Retina (tissue), 1 donor: ENCODE measurements at regions not wholly inside any gene's neighbourhood (a gene's known extent, or its start where the extent isn't known, plus 50 kb on each side); places are given as distances from the start of the nearest gene placed in this dataset.

Experiments
- DNase-seq: peaks from one replicate; pipeline ENCODE4 v3.0.0-alpha.2; 2016

DNA sequence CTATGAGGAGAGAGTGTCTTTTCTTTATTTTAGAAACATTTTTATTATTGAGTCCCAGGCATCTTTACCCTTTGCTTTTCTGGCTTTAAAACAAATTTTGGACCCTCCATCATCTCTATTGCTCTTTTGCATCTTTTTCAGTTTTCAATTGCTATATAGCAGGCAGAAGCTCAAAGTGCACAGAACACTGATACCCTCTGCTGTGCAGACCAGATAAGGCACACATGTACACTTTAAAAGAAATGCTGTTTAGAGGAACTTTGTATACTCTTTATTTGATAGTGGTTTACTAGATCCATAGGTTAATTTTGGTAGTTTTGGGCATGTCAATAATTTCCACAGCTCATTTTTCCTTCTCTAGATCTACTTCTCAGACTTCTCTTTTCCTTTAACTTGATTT is 324.2 kb downstream of the SH2D4B start:
- no peak for DNase-seq

DNA sequence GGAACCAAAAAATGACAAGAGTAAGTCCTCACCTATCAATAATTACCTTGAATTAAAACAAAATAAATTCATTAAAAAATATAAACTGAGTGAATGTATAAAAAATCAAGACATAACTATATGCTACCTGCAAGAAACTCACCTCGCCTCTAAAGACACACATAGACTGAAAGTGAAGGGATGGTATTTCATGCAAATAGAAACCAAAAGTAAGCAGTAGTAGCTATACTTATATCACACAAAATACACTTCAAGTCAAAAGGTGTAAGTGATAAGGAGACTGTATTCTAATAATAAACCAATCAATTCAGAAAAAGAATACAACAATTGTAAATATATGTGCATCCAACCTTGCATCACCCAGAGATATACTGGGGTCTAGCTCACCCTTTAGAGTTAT is 332.6 kb downstream of the SH2D4B start:
- DNase-seq: no peak

DNA sequence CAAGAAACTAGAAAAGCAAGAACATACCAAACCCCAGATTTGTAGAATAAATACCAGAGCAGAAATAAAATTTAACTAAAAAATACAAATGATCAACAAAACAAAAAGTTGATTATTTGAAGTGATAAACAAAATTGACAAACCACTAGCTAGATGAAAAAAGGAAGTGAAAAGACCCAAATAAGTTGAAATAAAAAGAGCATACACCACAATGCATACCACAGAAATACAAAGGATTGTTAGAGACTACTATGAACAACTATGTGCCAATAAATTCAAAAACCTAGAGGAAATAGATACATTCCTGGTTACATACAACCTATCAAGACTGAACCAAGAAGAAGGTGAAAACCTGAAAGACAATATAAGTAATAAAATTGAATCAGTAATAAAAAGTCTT is 333.4 kb downstream of the SH2D4B start:
- no peak for DNase-seq

DNA sequence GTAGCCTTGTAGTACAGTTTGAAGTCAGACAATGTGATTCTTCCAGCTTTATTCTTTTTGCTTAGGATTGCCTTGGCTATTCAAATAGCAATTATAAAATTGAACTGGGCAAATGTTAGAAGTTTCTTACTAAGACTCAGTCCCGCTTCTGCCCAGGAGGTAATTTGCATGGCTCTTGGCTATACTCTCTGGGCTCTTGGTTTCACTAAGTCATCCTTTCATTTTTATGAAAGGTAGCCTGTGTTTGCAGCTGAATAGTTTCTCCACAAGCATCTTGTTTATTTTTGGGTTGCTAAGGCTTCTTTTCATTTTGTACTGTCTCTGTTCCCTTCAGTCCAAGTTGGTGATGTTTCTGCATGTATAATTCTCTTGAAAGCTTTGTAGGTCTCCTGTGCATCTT is 340.6 kb downstream of the SH2D4B start:
- no peak for DNase-seq

DNA sequence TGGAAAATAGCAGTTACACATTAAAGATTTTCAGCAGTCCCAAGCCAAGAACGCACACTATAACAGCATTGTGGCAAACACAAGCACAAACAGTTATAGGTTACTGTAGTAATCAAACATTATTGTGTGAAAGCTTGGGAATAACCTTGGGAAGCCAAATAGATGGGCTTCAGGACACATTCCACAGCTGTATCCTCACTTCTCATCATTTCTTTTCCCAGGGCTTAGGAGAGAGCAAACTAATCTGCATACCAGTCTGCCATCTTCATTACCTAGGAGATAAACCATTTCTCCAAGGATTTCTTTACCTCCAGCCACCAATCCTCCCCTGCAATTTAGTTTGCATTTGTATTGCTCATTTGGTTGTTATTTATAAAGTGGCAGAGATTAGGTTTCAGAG is 352.4 kb downstream of the SH2D4B start:
- DNase-seq: no peak

DNA sequence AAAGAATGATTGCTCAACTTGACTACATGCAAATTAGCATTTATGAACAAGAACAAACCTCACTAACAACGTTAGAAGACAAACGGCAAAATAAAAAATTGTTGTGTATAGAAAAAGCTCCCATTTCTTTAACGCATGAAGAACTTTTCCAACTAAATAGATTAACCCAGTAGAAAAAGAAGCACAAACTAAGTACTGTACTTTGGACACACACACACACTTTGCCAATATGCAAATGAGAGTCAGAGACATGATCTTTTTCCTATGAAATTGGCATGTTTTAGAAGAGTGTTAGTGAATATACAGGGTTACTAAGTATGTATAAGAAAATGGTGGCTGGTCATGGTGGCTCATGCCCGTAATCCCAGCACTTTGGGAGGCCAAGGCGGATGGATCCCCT is 355.6 kb downstream of the SH2D4B start:
- DNase-seq: no peak

DNA sequence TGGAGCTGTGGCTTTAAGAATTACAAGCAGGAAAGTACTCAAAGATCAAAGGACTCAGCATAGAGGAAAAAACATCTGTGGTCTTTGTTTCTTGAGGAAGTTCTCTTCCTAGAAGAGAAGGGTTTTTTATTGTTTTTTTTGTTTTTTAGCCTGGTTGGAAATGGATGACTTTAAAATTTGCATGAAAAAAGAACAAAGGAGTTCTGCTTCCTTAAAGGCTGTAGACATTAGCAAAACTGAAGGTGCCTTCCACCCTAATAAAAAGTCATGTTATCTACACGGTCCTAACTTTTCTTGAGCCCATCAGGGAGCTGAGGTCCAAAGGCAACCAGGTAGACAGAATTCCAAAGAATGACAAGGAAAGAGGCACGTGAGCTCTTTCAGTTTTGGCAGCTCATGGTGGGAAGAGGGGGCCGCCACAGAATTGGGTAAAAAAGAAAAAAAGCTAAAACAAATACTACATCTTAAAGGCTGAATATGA is 356.6 kb downstream of the SH2D4B start:
- no peak for DNase-seq

DNA sequence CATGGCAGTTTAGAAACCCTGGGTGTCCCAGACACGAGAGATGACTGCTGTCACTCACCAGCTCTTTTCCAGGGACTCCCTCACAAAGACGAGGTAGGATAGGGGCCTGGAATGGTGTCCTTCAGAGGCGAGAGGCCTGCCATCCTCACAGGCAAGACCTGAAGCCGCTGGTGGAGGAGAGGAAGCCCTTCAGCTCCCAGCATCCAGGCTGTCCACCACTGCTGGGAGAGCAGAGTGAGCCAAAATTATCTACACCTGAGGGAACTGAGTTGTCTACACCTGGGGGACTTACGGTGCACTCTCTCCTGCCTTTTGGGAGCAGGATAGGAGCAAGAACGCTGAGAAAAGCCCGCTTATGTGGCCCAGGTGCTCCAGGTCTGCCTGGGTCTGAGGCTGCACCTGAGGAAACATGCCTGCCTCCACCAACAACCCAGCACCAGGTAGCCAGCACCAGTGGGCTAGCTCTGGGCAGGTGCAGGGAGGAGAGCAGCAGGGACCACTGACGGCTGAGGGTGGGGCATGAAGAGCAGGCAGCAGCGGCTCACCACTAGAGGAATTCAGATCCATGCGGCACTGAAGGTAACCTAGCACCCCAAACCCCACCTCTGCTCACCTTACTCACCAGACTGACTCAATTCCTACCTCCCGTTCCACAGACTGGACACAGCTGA is 357.2 kb downstream of the SH2D4B start:
- DNase-seq: no peak

DNA sequence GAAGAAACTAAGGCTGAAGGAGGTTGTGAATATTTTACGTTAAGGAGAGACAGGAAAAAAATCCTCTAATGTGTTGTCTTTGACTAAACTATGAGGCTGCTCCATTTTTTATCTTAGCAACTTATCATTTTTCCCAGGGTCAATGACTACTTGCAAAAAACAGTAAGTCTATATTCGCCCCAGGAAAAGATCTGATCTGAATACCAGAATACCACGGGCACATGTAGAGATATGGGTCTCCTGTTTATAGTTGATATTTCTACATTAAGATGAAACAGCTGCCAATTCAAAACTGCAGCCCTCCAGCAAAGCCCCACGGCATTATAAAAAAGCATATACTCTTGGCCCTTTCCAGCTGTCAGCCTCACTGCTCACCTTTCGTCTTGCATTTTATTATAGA is 358.4 kb downstream of the SH2D4B start:
- DNase-seq: no peak

DNA sequence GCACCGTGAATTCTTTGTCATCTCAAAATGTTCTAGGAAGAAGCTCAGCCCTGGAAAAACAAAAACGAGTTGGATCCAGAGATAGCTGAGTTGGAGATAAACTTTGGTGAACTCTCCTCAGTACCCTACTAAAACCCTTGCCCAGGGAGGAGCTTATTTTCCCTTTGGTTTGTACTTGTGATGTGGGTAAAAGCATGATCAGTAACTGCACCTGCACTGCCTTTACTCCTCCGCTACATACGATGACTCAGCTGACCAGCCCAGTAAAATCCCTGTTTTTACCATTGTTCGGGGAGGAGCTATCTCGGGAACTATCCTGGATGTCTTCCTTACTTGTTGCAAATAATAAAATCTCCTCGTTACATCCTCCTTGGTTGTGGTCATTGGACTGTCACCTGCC is 359.3 kb downstream of the SH2D4B start:
- DNase-seq: no peak

DNA sequence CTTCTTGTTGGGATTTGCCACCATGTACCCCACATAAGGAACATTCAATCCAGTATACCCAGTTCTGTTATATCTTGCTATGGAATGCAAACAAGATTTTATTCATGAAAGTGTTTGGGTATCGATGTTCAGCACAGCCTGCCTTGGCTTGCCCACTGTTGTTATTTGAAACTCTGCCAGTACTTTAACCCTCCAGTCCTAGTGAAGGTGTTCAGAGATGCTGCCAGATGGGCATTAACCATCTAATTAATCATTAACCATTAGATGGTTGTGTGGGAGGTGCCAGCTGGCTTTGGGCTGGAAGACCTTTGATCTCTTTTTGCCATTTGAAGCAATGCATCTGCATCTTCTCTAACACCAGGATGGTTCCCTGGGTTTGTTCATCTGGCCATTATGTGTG is 363.0 kb downstream of the SH2D4B start:
- DNase-seq: no peak

DNA sequence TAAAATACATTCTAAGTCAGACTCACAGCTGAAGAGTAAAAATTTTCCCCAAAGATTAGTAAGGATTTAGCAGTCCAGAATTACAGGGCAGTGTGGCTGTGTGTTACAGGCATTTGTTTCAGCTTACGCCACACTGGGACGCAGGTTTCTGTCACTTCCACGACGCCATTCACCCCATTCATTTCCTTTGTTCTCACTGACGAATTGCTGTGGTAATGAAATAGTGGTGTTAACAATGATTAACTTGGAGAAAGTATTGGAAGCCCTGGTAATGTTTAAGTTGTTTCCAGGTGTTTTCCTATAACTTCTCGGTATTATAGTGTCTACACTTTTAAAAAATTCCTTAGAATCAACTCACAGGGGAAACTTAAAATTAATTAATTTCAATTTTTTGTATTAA is 370.9 kb downstream of the SH2D4B start:
- no peak for DNase-seq

DNA sequence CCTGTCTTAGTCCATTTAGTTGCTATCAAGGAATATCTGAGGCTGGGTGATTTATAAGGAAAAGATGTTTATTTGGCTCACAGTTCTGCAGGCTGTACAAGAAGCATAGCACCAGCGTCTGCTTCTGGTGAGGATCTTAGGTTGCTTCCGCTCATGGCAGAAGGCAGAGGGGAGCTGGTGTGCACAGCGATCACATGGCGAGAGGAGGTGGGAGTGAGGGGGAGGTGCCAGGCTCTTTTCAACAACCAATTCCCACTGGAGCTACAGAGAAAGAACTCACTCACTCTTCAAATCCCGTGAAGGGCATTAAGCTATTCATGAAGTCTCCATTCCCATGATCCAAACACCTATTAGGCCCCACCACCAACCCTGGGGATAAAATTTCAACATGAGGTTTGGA is 371.6 kb downstream of the SH2D4B start:
- no peak for DNase-seq

DNA sequence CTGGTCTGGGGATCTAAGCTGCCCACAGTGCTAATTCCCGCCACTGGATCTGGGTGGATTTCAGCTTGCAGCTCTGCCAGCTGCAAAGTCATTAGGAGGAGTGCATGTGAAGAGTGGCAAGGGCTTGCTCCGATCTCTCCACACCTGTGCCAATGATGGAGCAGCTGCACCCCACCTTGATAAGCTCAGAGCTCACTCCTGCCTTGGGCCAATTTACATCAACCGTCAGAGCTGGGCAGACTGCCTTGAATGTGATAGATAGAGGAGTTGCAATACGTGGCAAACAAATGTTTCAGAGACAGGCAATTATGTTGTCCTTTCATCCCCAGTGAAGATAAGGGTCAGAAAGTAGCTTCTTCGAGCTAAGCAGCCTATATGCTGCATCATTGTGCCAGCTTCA is 379.9 kb downstream of the SH2D4B start:
- no peak for DNase-seq

DNA sequence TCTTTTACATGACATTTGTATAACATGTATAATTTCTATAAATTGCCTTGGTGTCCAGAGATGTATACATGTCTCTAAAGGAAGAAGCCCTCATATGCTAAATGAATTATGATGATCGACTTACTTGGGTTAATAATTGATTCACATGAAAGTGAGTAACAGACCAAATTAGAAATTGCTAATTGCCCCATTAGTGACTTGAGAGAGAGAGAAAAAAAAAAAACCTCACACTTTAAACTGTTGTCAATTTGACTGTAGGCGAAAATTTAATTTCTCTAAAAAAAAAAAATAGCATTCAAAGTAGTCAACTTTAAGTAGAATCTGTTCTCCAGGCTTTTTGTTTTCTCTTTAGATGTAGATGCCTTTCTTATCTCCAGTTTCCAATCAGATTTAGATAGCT is 383.3 kb downstream of the SH2D4B start:
- no peak for DNase-seq

DNA sequence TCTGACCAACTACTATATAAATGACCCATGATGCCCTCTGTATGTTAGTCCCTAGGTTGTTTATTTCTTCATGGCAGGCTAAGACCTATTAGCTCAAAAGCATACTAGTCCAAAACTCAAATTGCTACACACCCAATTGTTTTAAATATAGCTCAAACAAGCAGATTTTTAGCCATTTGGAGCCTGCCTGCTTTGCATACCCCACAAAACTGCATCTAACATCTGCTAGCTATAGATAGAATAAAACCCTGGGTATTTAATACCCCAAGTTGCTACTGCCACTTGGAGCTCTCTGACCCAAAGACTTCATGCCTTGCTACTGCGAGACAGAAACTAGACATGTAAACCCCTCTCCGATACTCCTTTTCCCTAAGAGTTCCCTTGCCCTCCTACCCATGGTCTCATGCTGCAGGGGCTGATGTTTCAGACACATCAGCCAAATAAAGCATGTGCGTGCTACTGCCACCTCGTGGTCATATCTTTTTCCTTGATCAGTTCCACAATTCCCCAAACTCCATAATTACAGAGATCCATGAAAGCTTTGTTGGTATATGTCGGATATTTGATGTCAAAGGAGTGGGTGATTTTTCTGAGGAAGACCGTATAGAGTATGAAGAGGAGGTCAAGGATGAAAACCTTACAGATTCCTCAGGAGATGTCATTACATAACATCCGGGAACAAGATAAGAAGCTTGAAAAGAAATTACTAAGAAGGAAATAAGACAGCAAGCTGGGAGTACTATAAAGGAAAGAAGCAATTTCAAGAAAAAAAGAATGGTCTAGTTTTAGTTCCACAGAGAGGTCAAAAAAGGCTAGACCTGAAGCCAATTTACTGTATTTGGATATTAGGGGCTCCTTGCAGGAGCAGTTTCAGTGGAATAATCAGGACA is 386.6 kb downstream of the SH2D4B start:
- DNase-seq: peak; percentile 66

DNA sequence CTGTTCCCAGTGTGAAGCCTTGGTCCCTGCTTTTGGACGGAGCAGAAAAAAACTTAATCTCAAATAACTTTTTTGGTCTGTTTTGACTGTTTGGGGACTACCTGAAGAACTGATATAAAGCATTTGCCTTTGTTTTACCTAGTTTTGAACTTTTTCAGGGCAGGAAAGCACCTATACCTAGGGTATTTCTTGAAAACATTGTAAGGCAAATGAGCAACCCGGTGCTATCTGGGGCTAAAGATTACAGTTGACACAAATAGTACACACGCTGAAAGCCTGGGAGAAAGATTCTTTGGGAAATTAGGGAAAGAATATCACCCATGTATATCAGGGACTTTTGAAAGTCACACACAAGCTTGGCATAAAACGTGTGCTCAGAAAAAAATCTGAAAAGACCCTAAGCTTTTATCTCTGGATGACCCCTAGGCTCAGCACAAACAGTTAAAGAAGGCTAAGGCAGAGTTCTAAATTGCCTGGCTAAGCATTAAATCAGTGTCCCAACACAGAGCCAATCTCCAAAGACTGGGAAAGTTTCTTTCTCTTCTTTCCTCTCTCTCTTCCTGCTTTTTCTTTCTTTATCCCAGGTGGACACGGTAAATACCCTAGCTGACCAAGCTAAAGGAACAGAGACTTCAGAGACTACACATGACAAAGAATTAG is 389.8 kb downstream of the SH2D4B start:
- DNase-seq: no peak

DNA sequence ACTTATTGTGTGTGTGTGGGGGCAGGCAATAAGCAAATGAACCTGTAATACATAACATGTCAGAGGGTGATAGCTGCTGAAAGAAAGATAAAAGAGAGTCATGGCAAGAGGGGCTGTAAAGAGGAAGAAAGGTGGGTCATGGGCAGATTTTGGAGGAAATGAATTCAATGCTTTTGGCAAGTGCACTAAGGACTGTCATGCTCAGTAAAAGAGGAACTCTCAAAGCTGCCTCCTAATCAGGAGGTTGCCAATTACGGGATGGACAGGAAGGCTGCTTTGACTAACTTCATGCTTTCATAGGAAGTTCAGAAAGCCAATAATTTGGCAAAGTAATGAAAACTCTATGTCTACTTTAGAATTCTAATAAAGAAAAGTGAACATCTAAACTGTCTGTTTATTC is 401.2 kb downstream of the SH2D4B start:
- DNase-seq: no peak

DNA sequence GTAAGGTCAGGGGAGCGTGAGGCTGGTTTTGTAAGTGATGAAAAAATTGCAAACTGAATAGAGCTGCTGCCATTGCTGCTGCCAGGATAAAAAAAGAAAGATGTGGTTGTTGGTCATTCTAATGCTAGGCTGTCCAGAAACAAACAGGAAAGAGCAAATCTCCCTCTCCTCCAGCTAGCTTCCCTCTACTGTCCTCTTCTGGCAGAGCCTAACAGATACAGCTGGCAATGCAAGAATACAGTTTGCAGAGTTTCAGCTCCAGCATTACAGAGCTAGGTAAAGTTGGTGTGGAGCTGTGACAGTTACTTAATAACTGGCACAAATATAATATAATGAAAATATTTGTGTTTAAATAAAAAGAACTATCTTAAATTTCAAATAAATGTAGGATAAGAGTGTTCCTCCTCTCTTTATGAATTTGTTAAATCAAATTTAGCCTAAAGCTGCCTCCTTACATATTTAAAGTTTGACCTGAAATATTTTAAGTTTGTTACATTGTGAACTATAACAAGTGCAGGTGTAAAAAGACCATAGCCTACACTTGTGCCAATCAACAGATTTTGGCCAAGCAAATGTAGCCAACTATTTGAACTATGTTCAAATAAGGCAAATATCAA is 407.7 kb downstream of the SH2D4B start:
- DNase-seq: no peak

DNA sequence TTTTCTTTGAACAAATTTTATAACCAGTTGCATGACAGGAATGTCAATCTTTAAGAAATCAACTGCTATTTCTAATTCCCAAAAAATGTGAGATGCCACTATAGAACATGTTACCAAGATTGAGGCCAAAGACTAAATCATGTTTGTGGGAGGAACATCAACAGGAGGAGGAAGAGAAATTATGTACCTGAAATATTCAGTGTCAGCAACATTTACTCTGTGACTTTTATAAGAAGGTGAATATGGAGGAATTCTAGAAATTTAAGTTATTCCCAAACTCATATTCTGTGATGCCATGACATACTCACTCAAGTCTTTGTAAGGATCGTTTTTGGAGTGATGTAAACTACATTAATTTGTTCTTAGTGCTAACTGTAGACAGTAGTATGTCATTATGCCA is 408.4 kb downstream of the SH2D4B start:
- DNase-seq: no peak

DNA sequence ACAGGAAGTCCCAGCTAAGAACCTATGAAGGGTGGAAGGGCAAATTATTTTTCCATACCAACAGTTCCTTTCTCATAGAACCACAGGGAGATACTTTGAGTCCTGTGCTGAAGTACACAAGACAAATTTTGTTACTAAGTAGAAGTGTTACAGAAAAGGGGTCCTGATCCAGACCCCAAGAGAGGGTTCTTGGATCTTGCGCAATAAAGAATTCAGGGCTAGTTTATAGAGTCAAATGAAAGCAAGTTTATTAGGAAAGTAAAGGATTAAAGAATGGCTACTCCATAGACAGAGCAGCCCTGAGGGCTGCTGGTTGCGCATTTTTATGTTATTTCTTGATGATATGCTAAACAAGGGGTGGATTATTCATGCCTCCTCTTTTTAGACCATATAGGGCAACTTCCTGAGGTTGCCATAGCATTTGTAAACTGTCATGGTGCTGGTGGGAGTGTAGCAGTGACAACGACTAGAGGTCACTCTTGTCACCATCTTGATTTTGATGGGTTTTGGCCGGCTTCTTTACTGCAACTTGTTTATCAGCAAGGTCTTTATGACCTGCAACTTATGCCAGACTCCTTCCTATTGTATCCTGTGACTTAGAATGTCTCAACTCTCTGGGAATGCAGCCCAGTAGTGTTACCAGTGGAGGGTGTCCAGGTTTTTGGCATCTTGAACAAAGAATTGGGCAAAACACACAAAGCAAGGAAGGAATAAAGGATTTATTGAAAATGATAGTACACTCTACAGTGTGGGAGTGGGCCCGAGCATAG is 409.4 kb downstream of the SH2D4B start:
- no peak for DNase-seq

DNA sequence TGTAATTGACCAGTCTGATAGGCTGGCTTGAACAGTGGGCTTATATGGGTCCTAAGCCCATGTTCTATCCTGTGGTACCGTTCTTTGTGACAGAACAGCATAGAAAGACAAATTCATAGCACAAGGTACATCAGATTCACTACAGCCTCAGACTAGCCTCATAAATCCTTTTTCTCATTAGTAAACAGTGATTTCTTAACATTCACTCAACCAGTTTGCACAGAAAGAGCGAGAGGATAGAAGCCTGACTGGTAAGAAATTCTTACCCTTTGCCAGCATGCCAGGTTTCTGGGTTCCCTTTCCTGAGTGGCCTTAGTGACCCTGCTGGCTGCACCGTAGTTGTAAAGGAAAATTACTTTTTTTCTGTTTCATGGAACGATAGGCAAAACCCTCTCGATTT is 412.1 kb downstream of the SH2D4B start:
- no peak for DNase-seq

DNA sequence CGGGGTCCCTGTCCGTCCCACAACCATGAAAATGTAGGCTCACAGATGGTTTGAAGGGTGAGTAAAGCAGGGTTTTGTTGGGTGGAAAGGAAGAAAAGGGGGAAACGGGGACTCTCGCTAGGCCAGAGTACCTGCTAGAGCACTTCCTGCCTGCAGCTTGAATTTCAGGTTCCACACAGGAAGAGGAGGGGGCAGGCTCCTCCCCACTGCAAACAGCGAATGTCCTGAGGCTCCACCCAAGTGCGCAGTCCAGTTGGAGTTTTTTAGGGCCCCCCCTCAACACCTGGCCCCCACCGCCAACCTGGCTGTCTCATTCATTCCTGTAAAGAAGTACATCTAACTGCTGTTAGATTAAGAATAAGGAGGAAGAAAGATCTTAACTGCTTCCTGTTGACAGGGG is 414.7 kb downstream of the SH2D4B start:
- no peak for DNase-seq
